Mucosa of descending colon (tissue), 3 donors: ENCODE measurements at regions not wholly inside any gene's neighbourhood (a gene's known extent, or its start where the extent isn't known, plus 50 kb on each side); places are given as distances from the start of the nearest gene placed in this dataset.
A peak's percentile ranks its signal among the peaks of the same experiment; 100 is the strongest.

ENCODE experiments used
- ATAC-seq: fragments of 200-7000 bp; cut with Tn5 transposase; one replicate; pipeline ENCODE4 v1.9.1; 2020; ENCODE audit warnings: mild to moderate bottlenecking, moderate library complexity
- DNase-seq, 3 donors: peaks; one replicate each; pipeline ENCODE4 v3.0.0-alpha.2; 2020
- H3K36me3 ChIP-seq: fragments of 200-600 bp; one replicate; pipeline ENCODE4 v1.8.0; 2021; ENCODE audit warnings: low read depth, mild to moderate bottlenecking
- H3K4me1 ChIP-seq: fragments of 200-600 bp; one replicate; pipeline ENCODE4 v1.8.0; 2021; ENCODE audit warnings: low read depth, mild to moderate bottlenecking
- H3K4me3 ChIP-seq: fragments of 200-600 bp; one replicate; pipeline ENCODE4 v1.8.0; 2021; ENCODE audit warnings: mild to moderate bottlenecking
- H3K9me3 ChIP-seq: fragments of 200-600 bp; one replicate; pipeline ENCODE4 v1.8.0; 2021; ENCODE audit warnings: mild to moderate bottlenecking
- CTCF ChIP-seq: fragments of 200-600 bp; IDR thresholded peaks from one replicate; pipeline ENCODE4 v1.8.0; 2022; ENCODE audit warnings: antibody characterized with exemption, mild to moderate bottlenecking
- intact Hi-C, 2 donors: fragments of 100-400 bp; cut with DNase I in 1 of 2; cut with micrococcal nuclease in 1 of 2; formaldehyde crosslinking; loops; one replicate each; pipeline versions ENCODE4 v1.11.0 to v1.11.1; 2022; cut with DNase I, micrococcal nuclease
- donor health status: DM: no; HTN: no; CAD: no; lungs with moderate emphysema.
- donor health status: DM: no; HTN: no; CAD: no.
- donor health status: DM: no; HTN: yes; CAD: no.

- ATAC-seq (peak; percentile 29), DNase-seq (no peak)
- TF ChIP-seq CTCF = no peak
- H3K4me1 ChIP-seq = peaks cover 19% of the 10 kb centered on the region
- H3K36me3 ChIP-seq = no peaks in the 10 kb centered on the region
- intact Hi-C loops = no loop called here
- no peaks in the 10 kb centered on the region for H3K9me3 ChIP-seq
- H3K4me3 ChIP-seq = no peak overlapping the region
Observed at GRCh38 chr21:38989745-38990423, 184.2 kb downstream of the ETS2 start.

GRCh38 chr21:38989379-38989744 lies 183.6 kb downstream of the ETS2 start:
- ATAC-seq (no peak), DNase-seq (no peak)
- intact Hi-C loops = no loop called here
- H3K4me3 ChIP-seq = no peak overlapping the region
- H3K9me3 ChIP-seq = no peaks in the 10 kb centered on the region
- H3K4me1 ChIP-seq = peaks cover 22% of the 10 kb centered on the region
- no peaks in the 10 kb centered on the region for H3K36me3 ChIP-seq
- no peak for TF ChIP-seq CTCF

GRCh38 chr21:38988509-38989378 lies 183.0 kb downstream of the ETS2 start:
- ATAC-seq (no peak), DNase-seq (no peak)
- H3K36me3 ChIP-seq = no peaks in the 10 kb centered on the region
- TF ChIP-seq CTCF = no peak
- H3K9me3 ChIP-seq = no peaks in the 10 kb centered on the region
- H3K4me1 ChIP-seq = peaks cover 21% of the 10 kb centered on the region
- H3K4me3 ChIP-seq = no peak overlapping the region
- intact Hi-C loops = no loop called here

- Histone ChIP-seq H3K9me3 (no peaks in the 10 kb centered on the region), H3K36me3 (no peaks in the 10 kb centered on the region), H3K4me3 (no peak overlapping the region), H3K4me1 (peaks cover 18% of the 10 kb centered on the region)
- no peak for ATAC-seq
- intact Hi-C loops = no loop called here
- TF ChIP-seq CTCF = no peak
- no peak for DNase-seq
Observed at GRCh38 chr21:38987633-38988508, 182.1 kb downstream of the ETS2 start.

DNA sequence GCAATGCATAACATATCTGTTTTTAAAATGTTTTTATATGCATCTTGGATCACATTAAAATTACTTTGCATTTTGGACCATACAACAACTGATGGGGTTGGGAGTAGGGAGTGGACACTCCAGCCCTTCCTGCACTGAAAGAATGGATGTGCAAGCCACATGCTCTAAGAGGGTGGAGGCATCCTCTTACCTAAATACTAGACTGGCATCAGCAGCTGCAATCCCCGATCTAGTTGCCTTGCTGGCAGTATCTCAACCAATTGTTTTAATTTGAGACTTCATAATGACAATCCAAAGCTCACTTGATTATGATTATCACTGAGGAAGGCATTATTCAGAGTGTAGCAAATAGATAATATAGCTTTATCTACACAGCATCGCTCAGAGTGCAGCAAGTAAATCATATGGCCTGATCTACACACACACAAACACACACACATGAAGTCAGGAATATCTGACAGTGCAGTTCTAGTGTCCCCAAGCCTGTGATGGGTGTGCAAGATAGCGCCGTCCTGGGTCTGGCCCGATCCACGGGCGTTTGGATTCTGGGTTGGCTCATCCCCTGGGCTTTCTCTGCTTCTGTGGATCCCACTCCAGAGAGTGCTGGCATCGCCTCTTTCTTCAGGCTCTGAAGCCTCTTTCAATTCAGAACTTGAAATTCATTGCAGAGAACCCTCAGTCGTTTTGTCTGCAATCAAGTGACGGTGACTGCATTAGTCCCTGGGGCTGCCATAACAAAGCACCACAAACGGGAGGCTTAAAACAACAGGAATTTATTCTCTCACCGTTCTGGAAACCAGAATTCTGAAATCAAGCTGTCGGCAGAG lies 181.3 kb downstream of the ETS2 start:
- DNase-seq = no peak
- H3K36me3 ChIP-seq = no peaks in the 10 kb centered on the region
- no peak for ATAC-seq
- intact Hi-C loops = no loop called here
- TF ChIP-seq CTCF = no peak
- H3K9me3 ChIP-seq = no peaks in the 10 kb centered on the region
- H3K4me3 ChIP-seq = no peak overlapping the region
- H3K4me1 ChIP-seq = peaks cover 18% of the 10 kb centered on the region
